NOMO-1 (cell line): ENCODE measurements at regions not wholly inside any gene's neighbourhood (a gene's known extent, or its start where the extent isn't known, plus 50 kb on each side); places are given as distances from the start of the nearest gene placed in this dataset.

Experiments used
- DNase-seq, 2 experiments: peaks; one replicate each; lab custom pipeline; 2025; ENCODE audit not compliant: unreplicated experiment in 2 of 2; lab: John Stamatoyannopoulos, UW

GRCh38 chr6:135789375-135790050 is 62.0 kb upstream of the PDE7B start:
- DNase-seq, result no peak

DNA sequence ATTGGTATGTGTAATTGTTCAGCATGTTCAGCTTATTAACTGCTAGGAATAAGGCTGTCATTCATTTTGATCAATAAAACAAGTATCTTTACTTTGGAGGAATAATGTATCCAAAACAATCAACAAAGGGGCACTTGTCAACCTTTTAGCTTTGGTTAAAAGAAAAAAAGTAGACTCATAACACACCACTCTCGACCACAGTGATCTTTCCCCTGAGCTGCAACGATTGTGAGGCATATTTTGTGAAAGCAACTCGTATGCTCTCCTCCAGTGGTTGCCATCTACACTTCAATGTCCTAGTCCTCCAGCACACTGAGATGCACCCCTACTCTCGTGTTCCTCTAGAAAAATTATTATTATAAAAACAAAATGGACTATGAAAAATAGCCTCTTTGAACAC is 60.1 kb upstream of the PDE7B start:
- no peak for DNase-seq

DNA sequence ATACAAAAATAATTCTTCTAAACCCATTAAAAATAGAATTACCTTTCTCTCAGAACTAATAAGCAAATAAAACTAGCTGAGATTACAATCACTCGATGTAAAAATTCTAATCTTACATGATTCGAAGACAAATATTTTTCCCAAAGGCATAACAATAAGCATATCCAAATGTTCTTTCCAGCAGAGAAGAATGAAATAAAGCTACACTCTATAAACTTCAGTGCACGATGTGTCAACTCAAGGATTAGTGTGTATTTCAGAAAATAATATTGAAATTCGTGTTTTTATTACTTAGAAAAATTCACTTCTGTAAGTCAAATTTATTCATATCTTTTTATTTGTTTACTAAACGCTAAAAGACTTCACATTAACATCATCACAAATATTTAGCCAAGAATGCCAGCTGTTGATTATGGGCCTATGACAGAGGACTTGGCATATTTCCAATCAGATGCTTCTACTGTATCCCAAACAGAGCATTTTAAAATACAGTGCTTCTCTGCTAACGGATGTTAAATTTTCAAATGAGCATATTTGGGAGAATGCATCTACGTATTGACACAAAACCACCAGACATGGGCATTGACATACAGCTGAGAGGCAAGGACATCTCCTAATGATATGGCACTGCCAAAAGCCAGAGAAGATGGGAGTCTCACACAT is 54.7 kb upstream of the PDE7B start:
- DNase-seq, result no peak

DNA sequence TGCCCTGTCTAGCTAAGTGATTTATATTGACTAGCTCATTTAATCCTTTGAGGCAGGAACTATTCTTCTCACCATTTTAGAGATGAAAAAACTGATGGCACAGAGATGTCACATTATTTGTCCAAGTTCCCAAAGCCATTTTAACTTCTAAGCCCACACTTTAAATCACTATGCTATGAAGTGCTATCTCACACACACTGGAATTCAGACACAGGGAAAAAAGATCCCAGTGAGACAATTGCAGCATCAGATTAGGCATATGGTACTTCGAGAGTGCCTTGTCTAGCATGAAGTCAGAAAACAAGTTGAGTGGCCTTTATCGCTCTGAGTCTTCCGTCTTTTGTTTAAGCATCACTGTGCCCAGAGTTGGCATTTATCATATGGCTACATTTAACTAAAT is 54.1 kb upstream of the PDE7B start:
- DNase-seq, result no peak

GRCh38 chr6:135798751-135799515 is 52.6 kb upstream of the PDE7B start:
- DNase-seq, result no peak
